Fibroblast of lung (primary cell): ENCODE measurements at regions not wholly inside any gene's neighbourhood (a gene's known extent, or its start where the extent isn't known, plus 50 kb on each side); places are given as distances from the start of the nearest gene placed in this dataset.

Experiments
- DNase-seq, 2 donors: peaks; one replicate each; pipeline versions ENCODE4 v3.0.0 to v3.0.0-alpha.2; 2010; ENCODE audit warnings: low read depth in 2 of 2
- H2AFZ ChIP-seq: 2 replicates; pipeline ENCODE4 v1.5.1; 2012; ENCODE audit warnings: low read length, control low read depth, inconsistent platforms
- H3K27ac ChIP-seq: 2 replicates; pipeline ENCODE4 v1.5.1; 2011; ENCODE audit warnings: low read length, control low read depth; ENCODE audit not compliant: insufficient read depth
- H3K27me3 ChIP-seq: 2 replicates; pipeline ENCODE4 v1.5.1; 2011; ENCODE audit warnings: mild to moderate bottlenecking, low read length; ENCODE audit not compliant: control insufficient read depth, insufficient read depth
- H3K36me3 ChIP-seq: 2 replicates; pipeline ENCODE4 v1.5.1; 2011; ENCODE audit warnings: low read length; ENCODE audit not compliant: control insufficient read depth, insufficient read depth
- H3K4me1 ChIP-seq: 2 replicates; pipeline ENCODE4 v1.5.1; 2011; ENCODE audit warnings: low read length; ENCODE audit not compliant: control insufficient read depth, insufficient read depth; ENCODE audit errors: extremely low read depth
- H3K4me2 ChIP-seq: 2 replicates; pipeline ENCODE4 v1.5.1; 2011; ENCODE audit warnings: low read length, control low read depth; ENCODE audit not compliant: insufficient read depth; ENCODE audit errors: extremely low read depth
- H3K4me3 ChIP-seq, 4 experiments: fragments of 200-600 bp in 1 of 4; sonication (generic) in 1 of 4; replicated peaks in 1 of 4; 2 replicates each; pipeline ENCODE4 v1.5.1; 2011 to 2016; ENCODE audit warnings: low read length in 4 of 4, low read depth in 3 of 4, mild to moderate bottlenecking in 3 of 4, control low read depth in 2 of 4, inconsistent platforms in 1 of 4, mixed read lengths in 1 of 4; ENCODE audit not compliant: insufficient read depth in 1 of 4; ENCODE audit errors: control extremely low read depth in 1 of 4
- H3K79me2 ChIP-seq: 2 replicates; pipeline ENCODE4 v1.5.1; 2012; ENCODE audit warnings: mild to moderate bottlenecking, low read length, inconsistent platforms; ENCODE audit not compliant: control insufficient read depth, insufficient read depth
- H3K9ac ChIP-seq: 2 replicates; pipeline ENCODE4 v1.5.1; 2011; ENCODE audit warnings: mild to moderate bottlenecking, low read length, control low read depth; ENCODE audit not compliant: insufficient read depth
- H3K9me3 ChIP-seq: 2 replicates; pipeline ENCODE4 v1.5.1; 2012; ENCODE audit warnings: low read depth, low read length; ENCODE audit not compliant: control insufficient read depth, insufficient read depth
- H4K20me1 ChIP-seq: 2 replicates; pipeline ENCODE4 v1.5.1; 2011; ENCODE audit warnings: low read length; ENCODE audit not compliant: control insufficient read depth, insufficient read depth; ENCODE audit errors: extremely low read depth
- EZH2 ChIP-seq: IDR thresholded peaks from 2 replicates; pipeline ENCODE4 v1.5.1; 2012; ENCODE audit warnings: low read length, control low read depth, mild to moderate bottlenecking; ENCODE audit errors: missing control alignments
- TF ChIP-seq, protein P1 (sequence below), 2 donors: IDR thresholded peaks in 1 of 2; conservative IDR thresholded peaks in 1 of 2; 1 replicate in 1 of 2; 2 replicates in 1 of 2; pipeline ENCODE4 v1.5.1; 2011 to 2012; ENCODE audit warnings: low read length in 2 of 2, control low read depth in 1 of 2, inconsistent platforms in 1 of 2, low read depth in 1 of 2, mild to moderate bottlenecking in 1 of 2

DNA sequence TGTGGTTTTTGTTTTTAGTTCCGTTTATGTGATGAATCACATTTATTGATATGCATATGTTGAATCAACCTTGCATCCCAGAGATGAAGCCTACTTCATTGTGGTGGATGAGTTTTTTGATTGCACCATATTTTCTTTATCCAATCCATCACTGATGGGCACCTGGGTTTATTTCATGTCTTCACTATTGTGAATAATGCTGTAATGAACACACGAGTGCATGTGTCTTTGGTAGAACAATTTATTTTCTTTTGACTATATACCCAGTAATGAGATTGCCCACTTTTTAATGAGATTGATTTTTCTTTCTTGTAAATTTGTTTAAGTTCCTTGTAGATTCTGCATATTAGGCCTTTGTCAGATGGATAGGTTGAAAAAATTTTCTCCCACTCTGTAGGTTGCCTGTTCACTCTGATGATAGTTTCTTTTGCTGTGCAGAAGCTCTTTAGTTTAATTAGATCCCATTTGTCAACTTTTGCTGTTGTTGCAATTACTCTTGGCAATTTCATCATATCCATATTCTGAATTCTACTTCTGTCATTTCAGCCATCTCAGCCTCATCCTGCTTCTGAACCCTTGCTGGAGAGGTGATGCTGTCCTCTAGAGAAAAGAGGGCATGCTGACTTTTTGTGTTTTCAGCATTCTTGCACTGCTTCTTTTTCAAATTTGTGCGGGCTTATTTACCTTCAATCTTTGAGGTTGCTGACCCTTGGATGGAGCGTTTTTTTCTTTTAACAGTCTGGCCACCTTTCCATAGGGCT is 96.2 kb upstream of the CTAGE1 start:
- Histone ChIP-seq H3K4me1 (no peaks in the 10 kb centered on the region), H3K4me3 (no peak overlapping the region), H2AFZ (no peak overlapping the region), H3K4me2 (no peak overlapping the region), H3K9ac (no peak overlapping the region), H3K9me3 (no peaks in the 10 kb centered on the region), H3K79me2 (no peaks in the 10 kb centered on the region), H3K36me3 (no peaks in the 10 kb centered on the region), H3K27me3 (no peaks in the 10 kb centered on the region), H4K20me1 (no peaks in the 10 kb centered on the region), H3K27ac (no peak overlapping the region)
- DNase-seq: no peak
- TF ChIP-seq, protein P1, sequence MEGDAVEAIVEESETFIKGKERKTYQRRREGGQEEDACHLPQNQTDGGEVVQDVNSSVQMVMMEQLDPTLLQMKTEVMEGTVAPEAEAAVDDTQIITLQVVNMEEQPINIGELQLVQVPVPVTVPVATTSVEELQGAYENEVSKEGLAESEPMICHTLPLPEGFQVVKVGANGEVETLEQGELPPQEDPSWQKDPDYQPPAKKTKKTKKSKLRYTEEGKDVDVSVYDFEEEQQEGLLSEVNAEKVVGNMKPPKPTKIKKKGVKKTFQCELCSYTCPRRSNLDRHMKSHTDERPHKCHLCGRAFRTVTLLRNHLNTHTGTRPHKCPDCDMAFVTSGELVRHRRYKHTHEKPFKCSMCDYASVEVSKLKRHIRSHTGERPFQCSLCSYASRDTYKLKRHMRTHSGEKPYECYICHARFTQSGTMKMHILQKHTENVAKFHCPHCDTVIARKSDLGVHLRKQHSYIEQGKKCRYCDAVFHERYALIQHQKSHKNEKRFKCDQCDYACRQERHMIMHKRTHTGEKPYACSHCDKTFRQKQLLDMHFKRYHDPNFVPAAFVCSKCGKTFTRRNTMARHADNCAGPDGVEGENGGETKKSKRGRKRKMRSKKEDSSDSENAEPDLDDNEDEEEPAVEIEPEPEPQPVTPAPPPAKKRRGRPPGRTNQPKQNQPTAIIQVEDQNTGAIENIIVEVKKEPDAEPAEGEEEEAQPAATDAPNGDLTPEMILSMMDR (conservative IDR thresholded peaks at IDR 0.05 in 1 of 2, IDR thresholded peaks at IDR 0.05 in 1 of 2; ENCODE audit: low read depth in 1 of 2, low read length in 2 of 2): no peak
- no peak for TF ChIP-seq EZH2

DNA sequence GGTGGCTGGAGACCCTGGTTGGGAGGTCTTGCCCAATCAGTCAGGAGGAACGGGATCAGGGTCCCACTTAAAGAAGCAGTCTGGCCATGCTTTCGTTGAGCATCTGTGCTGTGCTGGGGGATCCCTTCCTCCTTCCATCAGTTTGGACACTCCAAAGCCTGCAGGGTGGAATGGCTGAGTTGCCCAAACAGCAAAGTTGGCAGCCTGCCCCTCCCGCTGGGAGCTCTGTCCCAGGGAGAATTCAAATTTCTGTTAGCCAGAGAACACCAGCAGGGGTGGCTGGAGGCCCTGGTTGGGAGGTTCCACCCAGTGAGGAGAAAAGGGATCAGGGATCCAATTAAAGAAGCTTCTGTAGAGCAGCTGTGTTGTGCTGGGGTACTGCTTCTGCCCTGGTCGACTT is 96.9 kb upstream of the CTAGE1 start:
- Histone ChIP-seq H3K4me1 (no peaks in the 10 kb centered on the region), H3K9me3 (no peaks in the 10 kb centered on the region), H2AFZ (no peak overlapping the region), H3K27ac (no peak overlapping the region), H3K36me3 (no peaks in the 10 kb centered on the region), H3K27me3 (no peaks in the 10 kb centered on the region), H3K4me3 (no peak overlapping the region), H3K79me2 (no peaks in the 10 kb centered on the region), H4K20me1 (no peaks in the 10 kb centered on the region), H3K4me2 (no peak overlapping the region), H3K9ac (no peak overlapping the region)
- no peak for DNase-seq
- TF ChIP-seq EZH2: no peak
- TF ChIP-seq, protein P1 (conservative IDR thresholded peaks at IDR 0.05 in 1 of 2, IDR thresholded peaks at IDR 0.05 in 1 of 2; ENCODE audit: low read depth in 1 of 2, low read length in 2 of 2): no peak

DNA sequence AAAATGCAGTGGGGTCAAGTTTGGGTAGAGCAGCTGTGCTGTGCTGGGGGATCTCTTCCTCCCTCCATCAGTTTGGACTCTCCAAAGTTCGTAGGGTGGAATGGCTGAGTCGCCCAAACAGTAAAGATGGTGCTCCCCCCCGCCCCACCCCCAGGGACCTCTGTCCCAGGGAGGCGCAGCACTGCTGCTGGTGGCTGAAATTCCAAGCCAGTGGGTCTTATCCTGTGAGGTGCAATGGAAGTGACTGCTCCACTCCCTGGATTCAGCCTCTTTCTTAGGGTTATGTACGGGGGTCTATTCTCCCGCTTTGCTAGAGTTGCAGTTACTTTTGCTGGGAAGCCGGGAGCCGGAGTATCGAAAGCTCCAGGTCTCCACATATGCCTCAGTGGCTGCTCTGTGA is 97.5 kb upstream of the CTAGE1 start:
- no peak overlapping the region for H2AFZ ChIP-seq
- no peaks in the 10 kb centered on the region for H3K4me1 ChIP-seq

More for the DNA sequence above, 97.5 kb upstream of the CTAGE1 start:
- no peak overlapping the region for H3K4me3 ChIP-seq
- DNase-seq: no peak
- no peak overlapping the region for H3K9ac ChIP-seq
- H3K9me3 ChIP-seq: no peaks in the 10 kb centered on the region
- no peaks in the 10 kb centered on the region for H3K27me3 ChIP-seq
- TF ChIP-seq, protein P1 (conservative IDR thresholded peaks at IDR 0.05 in 1 of 2, IDR thresholded peaks at IDR 0.05 in 1 of 2; ENCODE audit: low read depth in 1 of 2, low read length in 2 of 2): no peak
- no peak for TF ChIP-seq EZH2
- no peak overlapping the region for H3K4me2 ChIP-seq
- H4K20me1 ChIP-seq: no peaks in the 10 kb centered on the region
- no peaks in the 10 kb centered on the region for H3K36me3 ChIP-seq
- no peaks in the 10 kb centered on the region for H3K79me2 ChIP-seq
- no peak overlapping the region for H3K27ac ChIP-seq
